Panc1 (cell line): ENCODE measurements at regions not wholly inside any gene's neighbourhood (a gene's known extent, or its start where the extent isn't known, plus 50 kb on each side); places are given as distances from the start of the nearest gene placed in this dataset.

ENCODE experiments used
- ATAC-seq: fragments of 200-7000 bp; cut with Tn5 transposase; 2 replicates; pipeline ENCODE4 v1.9.1; 2020; ENCODE audit warnings: mild to moderate bottlenecking, moderate library complexity
- BruUV-seq: library from RNA; stranded (reverse); fragments of 400-500 nt; replicated peaks from 2 replicates; lab custom pipeline; 2021; lab: Mats Ljungman, UMichigan
- CTCF ChIA-PET: fragments of 300-600 bp; sonication (Branson Sonifier 250); formaldehyde crosslinking; loops from one replicate; lab custom pipeline; 2022; ENCODE audit warnings: antibody characterized with exemption; lab: Charles Lee
- POLR2A ChIA-PET: fragments of 300-600 bp; sonication (Branson Sonifier 250); formaldehyde crosslinking; loops from one replicate; lab custom pipeline; 2022; ENCODE audit warnings: antibody characterized with exemption; lab: Charles Lee
- DNase-seq: peaks from one replicate; pipeline ENCODE4 v3.0.0-alpha.2; 2010; ENCODE audit warnings: low read depth, low spot score
- H3K27ac ChIP-seq: 2 replicates; pipeline ENCODE4 v1.5.1; 2011; ENCODE audit warnings: mild to moderate bottlenecking, low read length, inconsistent platforms
- H3K27me3 ChIP-seq: fragments of 200-500 bp; sonication (Bioruptor generic); 2 replicates; pipeline ENCODE4 v1.6.0; 2014; ENCODE audit warnings: low read length, inconsistent platforms; ENCODE audit not compliant: control insufficient read depth, insufficient read depth
- H3K36me3 ChIP-seq: fragments of 200-500 bp; sonication (Bioruptor generic); 2 replicates; pipeline ENCODE4 v1.5.1; 2014; ENCODE audit warnings: inconsistent platforms, mild to moderate bottlenecking, low read length, moderate library complexity; ENCODE audit not compliant: control insufficient read depth, insufficient read depth
- H3K4me1 ChIP-seq: 2 replicates; pipeline ENCODE4 v1.5.1; 2011; ENCODE audit warnings: inconsistent platforms, mild to moderate bottlenecking, low read length, moderate library complexity; ENCODE audit not compliant: control insufficient read depth, insufficient read depth
- H3K4me3 ChIP-seq, 2 experiments: 2 replicates each; pipeline ENCODE4 v1.5.1; 2011 to 2012; ENCODE audit warnings: low read depth in 2 of 2, low read length in 2 of 2, mild to moderate bottlenecking in 2 of 2, inconsistent platforms in 1 of 2, moderate library complexity in 1 of 2
- H3K9me3 ChIP-seq: fragments of 200-500 bp; sonication (Bioruptor generic); 2 replicates; pipeline ENCODE4 v1.5.1; 2014; ENCODE audit warnings: low read depth, mild to moderate bottlenecking, inconsistent platforms, low read length, moderate library complexity; ENCODE audit not compliant: control insufficient read depth, insufficient read depth
- REST ChIP-seq, 2 experiments: IDR thresholded peaks; 2 replicates each; pipeline ENCODE4 v1.6.1; 2011 to 2012; ENCODE audit warnings: low read depth in 2 of 2, control low read depth in 1 of 2, low read length in 1 of 2, mild to moderate bottlenecking in 1 of 2, moderate library complexity in 1 of 2; ENCODE audit not compliant: insufficient read depth in 1 of 2
- TCF7L2 ChIP-seq: IDR thresholded peaks from 2 replicates; pipeline ENCODE4 v1.6.1; 2011; ENCODE audit warnings: mild to moderate bottlenecking, low read depth, low read length, inconsistent platforms
- in situ Hi-C: cut with HindIII; loops from 2 replicates; pipeline ENCODE4 v1.10.0; 2016; ENCODE audit warnings: low sequenced_read_pairs, low pct_unique_long_range_greater_than_20kb
- intact Hi-C: fragments of 100-400 bp; cut with micrococcal nuclease; formaldehyde crosslinking; loops from one replicate; pipeline ENCODE4 v1.10.0; 2022; ENCODE audit not compliant: unreplicated experiment
- TF ChIP-seq, protein P1 (sequence below): fragments of 450-650 bp; IDR thresholded peaks from 2 replicates; pipeline ENCODE4 v1.5.1; 2017; ENCODE audit warnings: mild to moderate bottlenecking

DNA sequence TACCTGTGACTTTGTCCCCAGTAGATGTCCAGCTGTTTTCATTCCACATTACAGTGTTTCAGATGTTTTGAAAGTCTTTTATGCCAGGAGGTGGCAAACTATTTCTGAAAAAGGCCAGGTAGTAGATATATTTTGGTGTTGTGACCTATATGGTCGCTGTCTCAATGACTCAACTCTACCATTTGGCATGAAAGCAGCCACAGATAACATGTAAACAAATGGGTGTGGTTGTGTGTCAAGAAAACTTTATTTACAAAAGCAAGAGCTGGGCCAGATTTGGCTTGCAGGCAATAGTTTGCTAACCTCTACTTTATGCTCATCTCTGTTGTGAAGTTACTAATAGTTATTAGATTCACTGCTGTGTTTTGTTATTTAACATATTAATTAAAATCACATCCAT lies 728.7 kb upstream of the EEF2KMT start:
- ChIA-PET CTCF (no interaction called here), POLR2A (no interaction called here)
- BruUV-seq = no TSS peak
- Histone ChIP-seq H3K27me3 (no peaks in the 10 kb centered on the region), H3K4me3 (no peak overlapping the region), H3K36me3 (no peaks in the 10 kb centered on the region), H3K4me1 (no peaks in the 10 kb centered on the region), H3K27ac (no peak overlapping the region), H3K9me3 (no peaks in the 10 kb centered on the region)
- intact Hi-C loops = no loop called here
- in situ Hi-C loops = no loop called here
- DNase-seq (no peak), ATAC-seq (no peak)
- no peak for TF ChIP-seq TCF7L2
- TF ChIP-seq REST (IDR thresholded peaks at IDR 0.05; ENCODE audit: insufficient read depth in 1 of 2, low read depth in 2 of 2, low read length in 1 of 2) = no peak
- TF ChIP-seq, protein P1, sequence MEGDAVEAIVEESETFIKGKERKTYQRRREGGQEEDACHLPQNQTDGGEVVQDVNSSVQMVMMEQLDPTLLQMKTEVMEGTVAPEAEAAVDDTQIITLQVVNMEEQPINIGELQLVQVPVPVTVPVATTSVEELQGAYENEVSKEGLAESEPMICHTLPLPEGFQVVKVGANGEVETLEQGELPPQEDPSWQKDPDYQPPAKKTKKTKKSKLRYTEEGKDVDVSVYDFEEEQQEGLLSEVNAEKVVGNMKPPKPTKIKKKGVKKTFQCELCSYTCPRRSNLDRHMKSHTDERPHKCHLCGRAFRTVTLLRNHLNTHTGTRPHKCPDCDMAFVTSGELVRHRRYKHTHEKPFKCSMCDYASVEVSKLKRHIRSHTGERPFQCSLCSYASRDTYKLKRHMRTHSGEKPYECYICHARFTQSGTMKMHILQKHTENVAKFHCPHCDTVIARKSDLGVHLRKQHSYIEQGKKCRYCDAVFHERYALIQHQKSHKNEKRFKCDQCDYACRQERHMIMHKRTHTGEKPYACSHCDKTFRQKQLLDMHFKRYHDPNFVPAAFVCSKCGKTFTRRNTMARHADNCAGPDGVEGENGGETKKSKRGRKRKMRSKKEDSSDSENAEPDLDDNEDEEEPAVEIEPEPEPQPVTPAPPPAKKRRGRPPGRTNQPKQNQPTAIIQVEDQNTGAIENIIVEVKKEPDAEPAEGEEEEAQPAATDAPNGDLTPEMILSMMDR = no peak

GRCh38 chr16:5820472-5820871 lies 722.9 kb upstream of the EEF2KMT start:
- DNase-seq (no peak), ATAC-seq (no peak)
- no peaks in the 10 kb centered on the region for H3K27me3 ChIP-seq
- ChIA-PET CTCF (no interaction called here), POLR2A (no interaction called here)
- BruUV-seq = no TSS peak
- no peaks in the 10 kb centered on the region for H3K36me3 ChIP-seq
- no peak overlapping the region for H3K4me3 ChIP-seq
- no peak for TF ChIP-seq REST (IDR thresholded peaks at IDR 0.05; ENCODE audit: insufficient read depth in 1 of 2, low read depth in 2 of 2, low read length in 1 of 2)
- H3K4me1 ChIP-seq = no peaks in the 10 kb centered on the region
- intact Hi-C loops = no loop called here
- no peak overlapping the region for H3K27ac ChIP-seq
- in situ Hi-C loops = no loop called here
- no peaks in the 10 kb centered on the region for H3K9me3 ChIP-seq
